SU-DHL-6 (cell line): ENCODE measurements at regions not wholly inside any gene's neighbourhood (a gene's known extent, or its start where the extent isn't known, plus 50 kb on each side); places are given as distances from the start of the nearest gene placed in this dataset.

Source experiments
- CTCF ChIP-seq: fragments of 200-600 bp; sonication (generic); IDR thresholded peaks from one replicate; pipeline ENCODE4 v1.5.1; 2017; ENCODE audit warnings: antibody characterized with exemption, mild to moderate bottlenecking, low read length, moderate library complexity; ENCODE audit not compliant: insufficient read depth, poor library complexity, severe bottlenecking
- EZH2phosphoT487 ChIP-seq: fragments of 200-600 bp; sonication (generic), shearing (Covaris generic); conservative IDR thresholded peaks from 2 replicates; pipeline ENCODE4 v1.6.1; 2018; ENCODE audit warnings: mild to moderate bottlenecking, antibody characterized with exemption, low read length, moderate library complexity, mixed read lengths

GRCh38 chr15:62552444-62552843, 387.4 kb upstream of the C2CD4B start:
- TF ChIP-seq CTCF (no peak), EZH2phosphoT487 (no peak)
